GM12878 (cell line): ENCODE measurements at regions not wholly inside any gene's neighbourhood (a gene's known extent, or its start where the extent isn't known, plus 50 kb on each side); places are given as distances from the start of the nearest gene placed in this dataset.

Source experiments
- E2F4 ChIP-seq: IDR thresholded peaks from 2 replicates; pipeline ENCODE4 v1.6.1; 2012; ENCODE audit warnings: low read depth, low read length, improper control_type of control experiment
- RAD51 ChIP-seq: fragments of 450-650 bp; IDR thresholded peaks from 2 replicates; pipeline ENCODE4 v1.6.1; 2016; ENCODE audit warnings: moderate library complexity, mild to moderate bottlenecking, inconsistent platforms
- TF ChIP-seq, protein P1 (sequence below), 3 experiments: IDR thresholded peaks in 2 of 3; conservative IDR thresholded peaks in 1 of 3; 2 replicates each; pipeline ENCODE4 v1.5.1; 2011; ENCODE audit warnings: low read depth in 3 of 3, low read length in 3 of 3, mild to moderate bottlenecking in 3 of 3, control low read depth in 2 of 3, moderate library complexity in 2 of 3, inconsistent platforms in 1 of 3, mixed read lengths in 1 of 3; ENCODE audit not compliant: control insufficient read depth in 2 of 3, insufficient read depth in 1 of 3; ENCODE audit errors: extremely low read depth in 1 of 3

DNA sequence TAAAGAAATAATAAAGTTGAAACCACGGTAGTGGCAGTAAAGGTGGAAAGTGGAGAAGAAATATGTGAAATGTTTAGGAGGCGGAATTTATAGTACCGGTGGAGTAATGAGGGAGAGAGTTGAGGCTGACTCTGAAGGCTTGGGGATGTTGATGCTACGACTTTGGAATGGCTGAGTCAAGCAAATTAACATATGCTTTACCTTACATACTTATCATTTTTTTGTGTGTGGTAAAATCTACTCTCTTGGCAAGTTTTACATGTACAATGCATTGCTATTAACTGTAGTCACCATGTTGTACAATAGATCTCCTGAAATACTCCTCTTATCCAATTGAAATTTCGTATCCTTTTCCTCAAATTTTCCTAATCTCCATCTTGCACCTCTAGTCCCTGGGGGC is 179.0 kb downstream of the TAF11L14 start:
- TF ChIP-seq RAD51, result no peak
- TF ChIP-seq, protein P1, sequence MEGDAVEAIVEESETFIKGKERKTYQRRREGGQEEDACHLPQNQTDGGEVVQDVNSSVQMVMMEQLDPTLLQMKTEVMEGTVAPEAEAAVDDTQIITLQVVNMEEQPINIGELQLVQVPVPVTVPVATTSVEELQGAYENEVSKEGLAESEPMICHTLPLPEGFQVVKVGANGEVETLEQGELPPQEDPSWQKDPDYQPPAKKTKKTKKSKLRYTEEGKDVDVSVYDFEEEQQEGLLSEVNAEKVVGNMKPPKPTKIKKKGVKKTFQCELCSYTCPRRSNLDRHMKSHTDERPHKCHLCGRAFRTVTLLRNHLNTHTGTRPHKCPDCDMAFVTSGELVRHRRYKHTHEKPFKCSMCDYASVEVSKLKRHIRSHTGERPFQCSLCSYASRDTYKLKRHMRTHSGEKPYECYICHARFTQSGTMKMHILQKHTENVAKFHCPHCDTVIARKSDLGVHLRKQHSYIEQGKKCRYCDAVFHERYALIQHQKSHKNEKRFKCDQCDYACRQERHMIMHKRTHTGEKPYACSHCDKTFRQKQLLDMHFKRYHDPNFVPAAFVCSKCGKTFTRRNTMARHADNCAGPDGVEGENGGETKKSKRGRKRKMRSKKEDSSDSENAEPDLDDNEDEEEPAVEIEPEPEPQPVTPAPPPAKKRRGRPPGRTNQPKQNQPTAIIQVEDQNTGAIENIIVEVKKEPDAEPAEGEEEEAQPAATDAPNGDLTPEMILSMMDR (IDR thresholded peaks at IDR 0.05 in 2 of 3, conservative IDR thresholded peaks at IDR 0.05 in 1 of 3; ENCODE audit: control insufficient read depth in 2 of 3, extremely low read depth in 1 of 3, insufficient read depth in 1 of 3, low read depth in 3 of 3, low read length in 3 of 3), result no peak
- no peak for TF ChIP-seq E2F4
